Heart left ventricle (tissue), 16 donors: ENCODE measurements at regions not wholly inside any gene's neighbourhood (a gene's known extent, or its start where the extent isn't known, plus 50 kb on each side); places are given as distances from the start of the nearest gene placed in this dataset.

ENCODE experiments used
- ATAC-seq, 4 donors: fragments of 200-7000 bp; cut with Tn5 transposase; one replicate each; pipeline ENCODE4 v1.9.1; 2020 to 2022; ENCODE audit warnings: moderate library complexity in 4 of 4, mild to moderate bottlenecking in 3 of 4, moderate number of reproducible peaks in 1 of 4
- DNase-seq, 5 donors: peaks; one replicate each; pipeline ENCODE4 v3.0.0-alpha.2; 2020
- H3K27ac ChIP-seq, 12 donors: fragments of 200-600 bp; sonication (generic) in 4 of 12; one replicate each; pipeline versions ENCODE4 v1.5.0 to v1.8.0; 2016 to 2022; ENCODE audit warnings: mild to moderate bottlenecking in 2 of 12
- H3K27me3 ChIP-seq, 9 donors: fragments of 200-600 bp; sonication (generic) in 2 of 9; one replicate each; pipeline versions ENCODE4 v1.5.1 to v1.8.0; 2016 to 2022; ENCODE audit warnings: mild to moderate bottlenecking in 3 of 9
- H3K36me3 ChIP-seq, 9 donors: fragments of 200-600 bp; sonication (generic) in 2 of 9; one replicate each; pipeline versions ENCODE4 v1.5.0 to v1.8.0; 2018 to 2022; ENCODE audit warnings: mild to moderate bottlenecking in 2 of 9
- H3K4me1 ChIP-seq, 12 donors: fragments of 200-600 bp; sonication (generic) in 4 of 12; one replicate each; pipeline versions ENCODE4 v1.5.0 to v1.8.0; 2016 to 2022; ENCODE audit warnings: mild to moderate bottlenecking in 3 of 12
- H3K4me3 ChIP-seq, 12 donors: fragments of 200-600 bp; sonication (generic) in 4 of 12; one replicate each; pipeline versions ENCODE4 v1.5.0 to v1.8.0; 2017 to 2022; ENCODE audit warnings: mild to moderate bottlenecking in 9 of 12, moderate library complexity in 4 of 12
- H3K9me3 ChIP-seq, 12 donors: fragments of 200-600 bp; sonication (generic) in 4 of 12; one replicate each; pipeline versions ENCODE4 v1.5.0 to v1.8.0; 2016 to 2022; ENCODE audit warnings: mild to moderate bottlenecking in 1 of 12
- POLR2A ChIP-seq, 2 donors: fragments of 450-650 bp; IDR thresholded peaks; one replicate each; pipeline ENCODE4 v1.6.1; 2017; ENCODE audit warnings: antibody characterized with exemption in 2 of 2, mild to moderate bottlenecking in 2 of 2, moderate library complexity in 2 of 2
- WGBS, 4 donors: extraction: QIAGEN DNeasy Blood & Tissue Kit in 2 of 4; methylation state at CpG; one replicate each; pipeline versions ENCODE4 v1.1.5 to v1.1.7; 2013 to 2018; 5-methylcytosine and 5-hydroxymethylcytosine counted together
- intact Hi-C, 10 donors: fragments of 100-400 bp; cut with DNase I; formaldehyde crosslinking; loops; one replicate each; pipeline versions ENCODE4 v1.11.1 to v1.14.2; 2022
- TF ChIP-seq, protein P1 (sequence below), 12 donors: fragments of 200-600 bp; sonication (generic) in 4 of 12; IDR thresholded peaks; one replicate each; pipeline versions ENCODE4 v1.5.0 to v1.8.0; 2018 to 2022; ENCODE audit warnings: antibody characterized with exemption in 12 of 12, mild to moderate bottlenecking in 5 of 12
- donor health status: ischemic (EF 13 %, LVEDD 7.1; RV severe dilation, severe dysfunction).
- donor health status: healthy with polysubstance abuse.
- donor health status: DM: no; HTN: yes; CAD: no.
- donor health status: DM: no; HTN: no; CAD: no.
- donor health status: ischemic (EF 25% LVEDD 6.9; RV normal size, moderate dysfunction).
- donor health status: ischemic (EF 25% LVEDD 5.7; RV mildly dilated, moderate dysfunction).
- donor health status: healthy.
- donor health status: DM: yes; HTN: yes; CAD: no.
- donor health status: ischemic (EF 35%, LVEDD 5.7; RV mildly dilated, moderate dysfunction).
- donor health status: nonischemic (EF 11% LVEDD 7.7; RV severe dilation, severe dysfunction).
- donor health status: DM: yes; HTN: yes; CAD: no.
- donor health status: PGD.
- donor health status: ischemic (EF 29% LVEDD 5.4; RV normal size, mild dysfunction).
- donor health status: nonischemic (EF 23%, LVEDD 6.1; RV moderate dilation, normal function).

DNA sequence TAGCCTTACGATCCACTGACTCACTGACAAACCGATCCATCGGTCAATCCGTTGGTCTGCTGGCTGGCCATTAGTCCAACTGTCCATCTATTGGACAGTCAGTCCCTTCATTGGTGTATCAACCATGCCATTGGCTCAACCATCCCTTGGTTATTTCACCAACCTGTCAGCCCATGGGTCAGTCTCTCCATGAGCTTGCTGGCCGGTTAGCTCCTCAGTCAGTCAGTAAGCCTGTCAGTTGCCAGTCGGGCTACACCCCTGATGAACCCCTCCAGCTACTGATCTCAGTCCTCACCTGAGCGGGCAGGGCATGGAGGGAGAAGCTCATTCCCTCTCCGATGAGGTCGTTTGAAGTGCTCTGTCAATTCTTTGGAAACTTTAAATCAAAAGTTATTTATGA lies 166.5 kb downstream of the FGF18 start:
- 90 to 96% (median 92%) methylated on average over 9 of the region's 9 CpGs for WGBS, 4 donors
- H3K36me3 ChIP-seq, result no peaks in the 10 kb centered on the region
- no peaks in the 10 kb centered on the region for H3K9me3 ChIP-seq
- TF ChIP-seq, protein P1, sequence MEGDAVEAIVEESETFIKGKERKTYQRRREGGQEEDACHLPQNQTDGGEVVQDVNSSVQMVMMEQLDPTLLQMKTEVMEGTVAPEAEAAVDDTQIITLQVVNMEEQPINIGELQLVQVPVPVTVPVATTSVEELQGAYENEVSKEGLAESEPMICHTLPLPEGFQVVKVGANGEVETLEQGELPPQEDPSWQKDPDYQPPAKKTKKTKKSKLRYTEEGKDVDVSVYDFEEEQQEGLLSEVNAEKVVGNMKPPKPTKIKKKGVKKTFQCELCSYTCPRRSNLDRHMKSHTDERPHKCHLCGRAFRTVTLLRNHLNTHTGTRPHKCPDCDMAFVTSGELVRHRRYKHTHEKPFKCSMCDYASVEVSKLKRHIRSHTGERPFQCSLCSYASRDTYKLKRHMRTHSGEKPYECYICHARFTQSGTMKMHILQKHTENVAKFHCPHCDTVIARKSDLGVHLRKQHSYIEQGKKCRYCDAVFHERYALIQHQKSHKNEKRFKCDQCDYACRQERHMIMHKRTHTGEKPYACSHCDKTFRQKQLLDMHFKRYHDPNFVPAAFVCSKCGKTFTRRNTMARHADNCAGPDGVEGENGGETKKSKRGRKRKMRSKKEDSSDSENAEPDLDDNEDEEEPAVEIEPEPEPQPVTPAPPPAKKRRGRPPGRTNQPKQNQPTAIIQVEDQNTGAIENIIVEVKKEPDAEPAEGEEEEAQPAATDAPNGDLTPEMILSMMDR (IDR thresholded peaks at IDR 0.05), result no peak
- TF ChIP-seq POLR2A (IDR thresholded peaks at IDR 0.05), result no peak
- no peak overlapping the region for H3K4me3 ChIP-seq
- H3K4me1 ChIP-seq, result peaks cover 0 to 8% (median 0%) of the 10 kb centered on the region in 12 donors
- DNase-seq (no peak), ATAC-seq (no peak)
- no peaks in the 10 kb centered on the region for H3K27me3 ChIP-seq
- no peak overlapping the region for H3K27ac ChIP-seq
- intact Hi-C loops, result no loop called here

DNA sequence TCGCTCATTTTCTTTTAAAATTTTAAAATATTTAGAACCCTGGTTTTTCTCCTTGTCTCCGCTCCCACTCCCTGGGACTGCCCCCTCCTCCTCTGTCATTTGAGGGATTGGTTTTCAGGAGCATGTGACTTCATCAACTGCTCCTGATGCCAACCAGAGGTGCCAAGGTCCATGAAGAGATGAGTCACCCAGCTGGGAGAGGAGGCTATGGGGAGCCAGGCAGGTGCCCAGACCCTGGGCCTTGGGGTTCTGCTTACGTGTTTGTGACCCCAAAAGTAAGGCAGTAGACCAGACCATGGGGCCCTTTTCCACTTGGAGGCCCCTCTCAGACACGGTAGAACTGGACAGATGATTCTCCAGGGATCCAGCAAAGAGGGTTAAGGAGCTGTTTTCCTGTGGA lies 167.0 kb downstream of the FGF18 start:
- intact Hi-C loops, result no loop called here
- Histone ChIP-seq H3K4me3 (no peak overlapping the region), H3K36me3 (no peaks in the 10 kb centered on the region), H3K27ac (no peak overlapping the region), H3K27me3 (no peaks in the 10 kb centered on the region), H3K9me3 (no peaks in the 10 kb centered on the region), H3K4me1 (peaks cover 0 to 4% (median 0%) of the 10 kb centered on the region in 12 donors)
- ATAC-seq, result no peak
- 67 to 91% (median 74%) methylated on average over 4 of the region's 4 CpGs for WGBS, 4 donors
- TF ChIP-seq, protein P1 (IDR thresholded peaks at IDR 0.05), result no peak
- TF ChIP-seq POLR2A (IDR thresholded peaks at IDR 0.05), result no peak
- no peak for DNase-seq

DNA sequence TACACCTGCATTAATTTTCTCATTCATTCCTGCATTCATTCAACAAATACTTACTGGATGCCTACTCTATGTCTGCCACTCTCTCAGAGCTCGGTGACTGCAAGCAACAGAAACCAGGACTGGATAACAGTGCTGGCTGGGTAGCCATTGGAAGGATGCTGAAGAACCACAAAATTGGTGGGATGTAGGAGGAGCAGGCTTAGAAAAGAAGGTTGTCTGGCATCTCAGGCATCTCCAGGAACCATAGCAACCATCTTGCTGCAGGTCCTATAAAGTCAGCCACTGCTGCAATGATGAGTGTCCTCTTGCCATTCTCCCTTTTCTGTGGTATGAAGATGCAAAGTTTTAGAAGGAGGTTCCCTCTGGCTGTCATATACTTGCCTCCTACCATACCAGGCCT lies 168.6 kb downstream of the FGF18 start:
- Histone ChIP-seq H3K27me3 (no peaks in the 10 kb centered on the region), H3K27ac (no peak overlapping the region), H3K4me1 (no peaks in the 10 kb centered on the region), H3K36me3 (no peaks in the 10 kb centered on the region), H3K9me3 (no peaks in the 10 kb centered on the region), H3K4me3 (no peak overlapping the region)
- DNase-seq, result no peak
- TF ChIP-seq, protein P1 (IDR thresholded peaks at IDR 0.05), result no peak
- TF ChIP-seq POLR2A (IDR thresholded peaks at IDR 0.05), result no peak
- intact Hi-C loops, result no loop called here
- WGBS, 4 donors, result 89 to 100% (median 94%) methylated on average over 1 of the region's 1 CpG
- no peak for ATAC-seq

DNA sequence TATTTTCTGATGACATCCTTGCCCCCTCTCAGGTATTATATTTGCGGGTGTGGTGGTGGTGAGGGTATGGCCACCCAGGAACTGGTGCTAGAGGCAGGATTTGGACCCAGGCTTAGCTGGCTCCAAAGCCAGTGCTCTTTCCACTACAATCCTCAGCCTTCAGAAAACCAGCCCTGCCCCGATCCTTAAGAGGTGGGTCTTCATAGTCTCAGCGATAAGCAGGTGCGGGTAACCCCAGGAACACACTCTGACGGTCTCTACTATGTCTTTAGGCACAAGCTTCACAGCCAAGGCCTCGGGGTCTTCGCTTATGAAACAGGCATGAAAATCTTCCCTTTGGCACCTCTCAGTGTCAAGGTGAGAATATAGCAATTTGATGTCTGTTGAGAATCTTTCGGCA lies 169.3 kb downstream of the FGF18 start:
- H3K36me3 ChIP-seq, result no peaks in the 10 kb centered on the region
- no peaks in the 10 kb centered on the region for H3K9me3 ChIP-seq
- no peak overlapping the region for H3K4me3 ChIP-seq
- DNase-seq (no peak), ATAC-seq (no peak)
- no peaks in the 10 kb centered on the region for H3K4me1 ChIP-seq
- H3K27ac ChIP-seq, result no peak overlapping the region
- 93 to 100% (median 94%) methylated on average over 6 to 8 of the region's 8 CpGs for WGBS, 4 donors
- no peaks in the 10 kb centered on the region for H3K27me3 ChIP-seq
- TF ChIP-seq POLR2A (IDR thresholded peaks at IDR 0.05), result no peak
- TF ChIP-seq, protein P1 (IDR thresholded peaks at IDR 0.05), result no peak
- intact Hi-C loops, result no loop called here
